Superior temporal gyrus (tissue), 1 donor: ENCODE measurements at regions not wholly inside any gene's neighbourhood (a gene's known extent, or its start where the extent isn't known, plus 50 kb on each side); places are given as distances from the start of the nearest gene placed in this dataset.

Experiments
- DNase-seq: peaks from one replicate; pipeline ENCODE4 v3.0.0-alpha.2; 2016; ENCODE audit errors: extremely low spot score

DNA sequence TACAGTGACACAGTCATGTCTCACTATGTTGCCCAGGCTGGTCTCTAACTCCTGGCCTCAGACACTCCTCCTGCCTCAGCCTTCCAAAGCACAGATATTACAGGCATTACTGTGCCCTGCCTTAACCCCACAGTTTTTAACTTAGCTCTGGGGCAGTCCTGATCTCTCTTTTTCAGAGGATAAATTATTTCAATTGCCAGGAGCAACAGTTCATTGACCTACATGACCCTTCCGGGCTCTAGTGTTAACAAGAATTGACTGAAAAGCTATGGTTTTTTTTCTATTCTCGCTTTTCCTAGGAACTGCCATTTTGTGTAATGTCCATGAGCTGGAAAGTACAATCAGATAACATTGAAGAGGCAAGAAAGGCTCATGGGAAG lies 92.8 kb downstream of the HNRNPLL start:
- no peak for DNase-seq

GRCh38 chr2:38509314-38509946 lies 93.3 kb downstream of the HNRNPLL start:
- no peak for DNase-seq

DNA sequence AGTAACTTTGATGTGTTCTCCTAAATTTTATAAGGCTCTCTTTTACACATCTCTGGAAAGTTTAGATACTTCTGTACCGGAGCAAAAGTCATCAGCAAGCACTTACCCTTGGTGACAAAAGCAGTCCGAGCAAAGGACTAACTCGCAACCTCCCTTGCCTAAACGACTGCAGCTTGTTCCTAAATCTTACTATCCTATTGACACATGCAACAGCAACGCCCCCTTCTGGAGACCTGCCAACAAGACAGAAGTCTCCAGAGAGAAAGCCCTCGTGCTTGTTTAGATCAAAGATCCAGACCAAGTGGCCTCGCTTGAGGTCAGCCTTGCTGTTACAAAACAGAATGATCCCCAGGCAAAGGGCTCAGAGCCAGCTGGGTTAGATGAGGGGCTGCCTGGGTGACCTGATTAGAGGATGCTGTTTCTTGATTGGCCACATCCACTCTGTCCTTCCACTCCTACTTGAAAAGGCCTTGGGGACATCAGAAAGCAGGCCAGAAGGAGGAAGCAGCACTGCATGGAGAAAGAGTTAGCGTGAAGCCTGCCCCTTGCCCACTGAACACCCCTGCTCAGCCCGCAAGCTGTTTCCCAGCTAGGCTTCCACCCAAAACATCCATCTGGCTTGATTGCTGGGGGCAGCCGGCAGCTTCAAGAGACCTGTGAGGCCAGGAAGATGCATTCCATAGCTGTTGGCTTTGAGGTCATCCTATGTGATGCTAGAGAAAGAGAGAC lies 94.3 kb downstream of the HNRNPLL start:
- peak; percentile 71 for DNase-seq

- DNase-seq, result no peak
Observed at GRCh38 chr2:38507712-38508111, 95.0 kb downstream of the HNRNPLL start.

DNA sequence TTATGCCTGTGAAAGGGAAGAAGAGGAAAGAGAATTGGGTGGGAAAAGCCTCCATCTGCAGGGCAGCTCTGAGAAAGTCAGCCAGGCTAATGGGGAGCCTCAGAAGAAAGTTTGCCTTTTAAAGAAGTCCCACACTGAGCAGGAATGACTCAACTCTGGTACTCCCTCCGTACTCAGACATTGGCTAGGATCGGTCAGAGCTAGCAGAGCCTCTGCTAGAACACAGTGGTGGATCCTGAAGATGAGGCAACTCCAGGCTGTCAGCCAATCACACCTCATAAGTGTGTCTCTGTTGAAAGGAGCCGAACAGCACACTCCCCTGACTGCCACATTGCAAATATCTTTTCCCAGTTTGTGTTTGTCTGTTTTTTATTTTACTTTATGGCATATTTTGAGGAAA lies 96.9 kb downstream of the HNRNPLL start:
- peak; percentile 30 for DNase-seq

DNA sequence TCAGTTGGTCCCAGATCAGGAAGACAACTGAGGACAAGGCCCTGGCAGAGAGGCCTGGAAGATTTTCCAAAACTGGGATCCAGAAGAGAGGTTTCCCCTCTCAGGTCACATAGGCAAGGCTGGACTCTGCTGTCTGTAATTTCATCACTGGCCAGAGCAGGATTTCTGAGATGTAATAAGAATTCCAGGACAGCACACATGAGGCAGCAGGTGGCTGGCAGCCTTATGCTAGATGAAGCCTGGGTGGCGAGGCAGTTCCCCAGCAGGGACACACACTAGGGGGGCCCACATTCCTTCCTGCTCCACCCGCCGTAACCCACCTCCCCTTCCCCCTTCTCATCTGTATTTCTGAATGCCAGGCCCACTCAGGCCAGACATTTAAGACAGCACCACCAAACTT lies 98.6 kb downstream of the HNRNPLL start:
- no peak for DNase-seq

GRCh38 chr2:38502107-38502506 lies 100.6 kb downstream of the HNRNPLL start:
- DNase-seq, result no peak

DNA sequence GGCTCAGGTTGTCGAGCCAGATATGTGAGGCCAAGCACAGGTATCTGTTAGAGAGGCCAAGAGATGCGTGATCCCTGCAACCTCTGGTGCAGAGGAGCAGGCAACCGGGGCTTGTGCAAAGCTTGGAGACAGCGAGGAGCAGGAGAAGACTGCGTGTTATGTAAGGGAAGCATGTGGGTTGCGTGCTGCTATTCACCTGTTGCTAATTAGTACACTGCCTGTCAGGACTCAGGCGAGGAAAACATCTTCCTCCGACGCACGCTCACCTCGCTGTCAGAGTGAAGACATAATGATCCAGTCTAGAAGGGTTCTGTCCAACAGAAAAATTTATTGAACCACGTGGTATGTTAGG lies 102.5 kb downstream of the HNRNPLL start:
- DNase-seq, result no peak

DNA sequence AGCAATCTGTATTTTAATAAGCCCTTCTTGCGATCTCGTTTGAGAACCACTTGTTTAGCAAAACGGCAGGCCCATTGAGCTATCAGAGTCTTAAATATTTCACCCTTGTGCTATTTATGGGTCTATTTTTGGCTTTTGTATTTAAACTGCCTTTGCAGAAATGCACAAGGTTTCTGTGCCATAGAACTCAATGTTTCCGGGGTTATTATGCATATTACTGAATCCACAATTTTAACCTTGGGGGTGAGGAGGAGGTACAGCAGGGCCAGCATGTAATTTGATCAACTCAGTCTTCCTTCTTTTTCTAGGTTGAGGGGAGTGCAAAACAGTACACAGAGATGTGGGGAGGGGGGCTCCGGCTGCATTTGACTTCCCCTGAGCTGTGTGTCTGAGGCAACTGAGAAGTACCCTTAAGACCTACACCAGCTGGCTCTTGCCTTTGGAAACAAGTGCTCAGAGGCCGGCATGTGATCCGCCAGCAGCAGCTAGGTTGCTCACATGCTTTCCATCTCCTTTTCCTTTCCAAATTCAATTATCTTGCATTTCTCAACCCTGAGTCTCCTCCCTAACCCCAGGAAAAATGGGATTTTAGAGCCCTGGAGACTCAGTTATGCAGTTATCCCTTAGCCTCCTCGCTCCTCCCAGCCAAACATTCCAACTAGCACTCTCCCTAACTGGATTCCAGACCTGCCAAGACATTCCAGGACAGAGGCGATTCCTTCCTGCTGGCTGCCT lies 103.0 kb downstream of the HNRNPLL start:
- DNase-seq, result no peak

GRCh38 chr2:38498045-38498481 lies 104.7 kb downstream of the HNRNPLL start:
- no peak for DNase-seq

DNA sequence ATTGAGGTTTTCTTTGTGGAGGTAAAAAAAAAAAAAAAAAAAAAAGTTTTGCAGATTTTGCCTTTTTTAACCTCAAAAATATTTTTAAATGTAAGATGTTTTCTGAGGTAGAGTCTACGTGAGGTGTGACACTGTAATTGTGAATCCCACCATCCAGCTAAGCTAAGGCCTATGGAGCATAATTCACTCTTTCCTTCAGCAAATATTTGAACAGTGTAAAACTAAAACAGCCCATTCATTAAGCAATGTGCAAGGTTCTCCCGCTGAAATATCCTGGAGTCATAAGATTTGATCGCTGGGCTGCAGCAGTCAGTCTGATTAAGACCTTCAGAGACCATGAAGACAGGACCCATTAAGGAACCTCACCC lies 105.1 kb downstream of the HNRNPLL start:
- no peak for DNase-seq

- no peak for DNase-seq
Observed at GRCh38 chr2:38496927-38497669, 105.6 kb downstream of the HNRNPLL start.

DNA sequence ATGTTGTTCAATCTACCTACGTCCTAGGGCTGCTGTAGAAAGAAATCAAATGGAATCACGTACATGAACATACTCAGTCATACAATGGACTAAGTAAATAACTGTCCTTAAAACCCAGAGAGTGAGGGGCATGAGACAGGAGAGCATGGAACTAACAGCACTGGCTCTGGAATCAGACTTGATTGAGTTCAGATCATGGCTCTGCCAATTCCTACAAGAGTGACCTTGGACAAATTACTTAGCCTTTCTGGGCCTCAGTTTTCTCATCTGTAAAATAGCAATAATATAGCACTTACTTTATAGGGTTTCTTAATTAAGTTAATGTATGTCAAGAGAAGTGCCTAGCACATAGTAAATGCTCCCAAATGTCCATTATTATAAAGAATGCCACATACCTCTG lies 106.8 kb downstream of the HNRNPLL start:
- no peak for DNase-seq

DNA sequence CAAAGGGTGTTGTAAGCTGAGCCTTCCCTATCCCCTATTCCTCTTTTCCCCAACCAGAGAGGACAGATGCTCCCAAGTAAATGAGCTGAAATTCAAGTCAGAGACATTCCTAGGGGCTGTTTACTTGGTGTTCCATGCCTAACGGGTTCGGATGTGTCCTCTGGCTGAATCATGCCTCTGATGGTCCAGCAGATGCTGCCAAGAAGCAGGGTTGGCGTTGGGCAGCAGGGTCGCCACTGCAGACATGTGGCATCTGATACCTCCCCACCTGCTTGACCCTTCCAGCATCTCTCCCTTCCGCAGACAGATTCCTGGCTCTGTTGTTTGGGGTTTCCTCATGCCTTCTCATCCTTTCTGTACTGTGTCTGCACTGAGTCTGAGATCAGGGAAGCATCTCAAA lies 108.3 kb downstream of the HNRNPLL start:
- DNase-seq, result no peak

DNA sequence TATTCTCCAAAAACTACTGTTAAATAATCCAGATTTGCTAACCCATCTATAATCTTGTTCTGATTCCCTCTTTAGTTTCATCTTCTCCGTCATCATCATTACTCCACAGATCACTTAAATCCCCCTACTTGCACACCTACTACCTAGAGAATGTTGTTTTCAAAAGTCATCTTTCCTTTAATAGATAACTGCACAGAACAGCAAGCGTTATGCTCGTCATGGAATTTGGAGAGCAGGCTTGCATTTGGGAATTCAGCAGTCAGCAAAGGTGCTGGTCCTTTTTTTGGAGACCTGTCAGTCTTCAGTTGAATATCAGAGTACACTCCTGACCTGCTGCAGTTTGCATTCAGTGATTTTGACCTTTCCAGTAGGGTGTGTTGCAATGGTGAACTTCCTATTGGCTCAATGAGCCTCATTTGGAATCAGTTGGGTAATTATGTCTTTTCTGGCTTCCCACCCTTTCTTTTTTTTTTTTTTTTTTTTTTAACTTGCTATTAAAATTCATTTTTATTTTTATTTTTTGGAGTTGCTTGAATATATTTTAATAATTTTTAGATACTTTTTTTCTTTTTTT lies 110.6 kb downstream of the HNRNPLL start:
- DNase-seq, result no peak

DNA sequence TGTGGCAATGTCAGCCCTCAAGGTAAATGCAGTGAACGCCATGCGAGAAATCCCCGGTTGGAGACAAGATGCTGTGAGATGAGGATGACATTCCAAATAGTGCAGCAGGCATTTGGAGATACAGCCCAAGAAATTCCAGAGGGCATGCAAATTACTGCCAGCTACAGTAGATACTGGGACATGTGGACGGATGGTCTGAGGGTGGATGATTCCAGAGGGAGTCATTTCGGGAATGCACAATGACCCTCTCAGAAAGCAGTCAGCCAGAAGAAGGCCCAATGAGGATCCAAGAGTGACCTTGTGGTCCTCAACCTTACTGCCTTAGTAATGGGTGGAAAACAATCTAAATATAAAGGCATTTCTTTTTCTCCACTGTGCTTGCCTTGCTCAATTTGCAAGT lies 111.3 kb downstream of the HNRNPLL start:
- no peak for DNase-seq

DNA sequence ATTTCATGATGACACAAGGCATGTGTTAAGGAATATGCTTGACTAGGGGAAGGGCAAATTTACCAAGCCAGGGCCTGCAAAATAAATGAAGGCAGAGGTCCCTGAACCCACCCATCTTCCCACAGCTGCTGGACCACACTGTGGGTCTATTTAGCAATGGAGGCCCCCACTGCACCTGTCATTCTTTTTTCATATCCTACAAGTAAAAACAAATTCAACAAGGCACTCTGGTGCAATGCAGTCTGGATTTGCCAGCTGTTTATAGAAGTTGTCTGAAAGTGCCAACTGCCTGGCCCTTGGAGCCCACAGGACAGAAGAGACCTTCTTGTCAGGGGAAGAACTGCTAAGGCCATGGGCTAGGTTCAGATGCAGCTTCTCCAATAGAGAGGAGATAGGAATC lies 112.8 kb upstream of the ATL2 start:
- DNase-seq, result no peak

- DNase-seq, result no peak
Observed at GRCh38 chr2:38487852-38488251, 110.8 kb upstream of the ATL2 start.

GRCh38 chr2:38486213-38487026 lies 109.3 kb upstream of the ATL2 start:
- DNase-seq, result no peak

GRCh38 chr2:38485734-38486133 lies 108.7 kb upstream of the ATL2 start:
- DNase-seq, result no peak

DNA sequence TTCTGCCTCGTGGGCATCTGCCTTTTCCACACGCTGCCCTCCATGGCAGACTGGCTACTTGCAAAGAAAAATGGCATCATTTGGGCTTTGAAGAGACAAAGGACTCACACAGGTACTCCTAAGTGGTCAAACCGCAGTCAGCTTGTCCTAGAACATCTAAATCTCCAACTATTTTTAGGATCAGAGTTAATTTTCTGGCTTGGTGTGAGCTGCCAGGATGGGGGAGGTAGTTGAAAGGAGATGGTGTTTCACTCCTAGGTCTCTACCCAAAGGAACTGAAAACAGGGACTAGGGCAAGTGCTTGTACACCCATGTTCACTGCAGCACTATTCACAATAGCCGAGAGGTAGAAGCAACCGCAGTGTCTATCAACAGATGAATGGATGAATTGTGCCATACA lies 107.9 kb upstream of the ATL2 start:
- no peak for DNase-seq
